GM06990 (cell line): ENCODE measurements at regions not wholly inside any gene's neighbourhood (a gene's known extent, or its start where the extent isn't known, plus 50 kb on each side); places are given as distances from the start of the nearest gene placed in this dataset.

Source experiments
- DNase-seq: peaks from one replicate; pipeline ENCODE4 v3.0.0-alpha.2; 2011; ENCODE audit not compliant: insufficient read length; ENCODE audit errors: extremely low read depth
- H3K27me3 ChIP-seq: replicated peaks from 2 replicates; pipeline ENCODE4 v1.6.0; 2011; ENCODE audit warnings: low read length; ENCODE audit not compliant: control insufficient read depth, insufficient read depth
- H3K36me3 ChIP-seq: 2 replicates; pipeline ENCODE4 v1.5.1; 2011; ENCODE audit warnings: low read length; ENCODE audit not compliant: control insufficient read depth, insufficient read depth
- H3K4me3 ChIP-seq: replicated peaks from 2 replicates; pipeline ENCODE4 v1.5.1; 2011; ENCODE audit warnings: low read depth, mild to moderate bottlenecking, control low read depth, low read length
- TF ChIP-seq, protein P1 (sequence below): IDR thresholded peaks from 2 replicates; pipeline ENCODE4 v1.5.1; 2011; ENCODE audit warnings: low read length, control low read depth, mild to moderate bottlenecking, inconsistent platforms; ENCODE audit not compliant: insufficient read depth, poor library complexity, severe bottlenecking

DNA sequence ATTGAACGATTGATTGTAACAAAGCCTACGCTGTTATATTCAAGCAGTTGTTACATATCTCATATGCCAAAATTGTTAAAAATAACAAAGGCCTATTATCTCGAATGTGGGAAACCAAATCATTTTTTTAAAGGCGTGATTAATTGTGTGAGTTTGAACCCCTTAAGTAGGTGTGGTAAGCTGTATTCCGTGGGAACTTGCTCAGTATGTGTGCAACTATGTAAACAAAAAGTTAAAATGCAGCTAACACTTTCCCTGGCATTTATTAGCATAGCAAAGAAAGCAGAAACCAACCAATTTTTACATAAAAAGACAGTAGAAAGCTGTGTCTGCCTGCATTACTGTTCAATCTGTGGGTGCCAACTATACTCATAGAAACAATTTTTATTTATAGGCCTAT is 166.0 kb upstream of the HAND2 start:
- no peak for DNase-seq
- Histone ChIP-seq H3K36me3 (no peaks in the 10 kb centered on the region), H3K4me3 (no peak overlapping the region), H3K27me3 (no peaks in the 10 kb centered on the region)
- TF ChIP-seq, protein P1, sequence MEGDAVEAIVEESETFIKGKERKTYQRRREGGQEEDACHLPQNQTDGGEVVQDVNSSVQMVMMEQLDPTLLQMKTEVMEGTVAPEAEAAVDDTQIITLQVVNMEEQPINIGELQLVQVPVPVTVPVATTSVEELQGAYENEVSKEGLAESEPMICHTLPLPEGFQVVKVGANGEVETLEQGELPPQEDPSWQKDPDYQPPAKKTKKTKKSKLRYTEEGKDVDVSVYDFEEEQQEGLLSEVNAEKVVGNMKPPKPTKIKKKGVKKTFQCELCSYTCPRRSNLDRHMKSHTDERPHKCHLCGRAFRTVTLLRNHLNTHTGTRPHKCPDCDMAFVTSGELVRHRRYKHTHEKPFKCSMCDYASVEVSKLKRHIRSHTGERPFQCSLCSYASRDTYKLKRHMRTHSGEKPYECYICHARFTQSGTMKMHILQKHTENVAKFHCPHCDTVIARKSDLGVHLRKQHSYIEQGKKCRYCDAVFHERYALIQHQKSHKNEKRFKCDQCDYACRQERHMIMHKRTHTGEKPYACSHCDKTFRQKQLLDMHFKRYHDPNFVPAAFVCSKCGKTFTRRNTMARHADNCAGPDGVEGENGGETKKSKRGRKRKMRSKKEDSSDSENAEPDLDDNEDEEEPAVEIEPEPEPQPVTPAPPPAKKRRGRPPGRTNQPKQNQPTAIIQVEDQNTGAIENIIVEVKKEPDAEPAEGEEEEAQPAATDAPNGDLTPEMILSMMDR = no peak

GRCh38 chr4:173685831-173686210 is 155.8 kb upstream of the HAND2 start:
- TF ChIP-seq, protein P1 = no peak
- Histone ChIP-seq H3K4me3 (no peak overlapping the region), H3K27me3 (no peaks in the 10 kb centered on the region), H3K36me3 (no peaks in the 10 kb centered on the region)
- no peak for DNase-seq

- TF ChIP-seq, protein P1 = no peak
- no peak for DNase-seq
- Histone ChIP-seq H3K36me3 (no peaks in the 10 kb centered on the region), H3K4me3 (no peak overlapping the region), H3K27me3 (no peaks in the 10 kb centered on the region)
Measured at GRCh38 chr4:173685165-173685830, 155.3 kb upstream of the HAND2 start.

GRCh38 chr4:173684223-173684622 is 154.2 kb upstream of the HAND2 start:
- no peak for DNase-seq
- TF ChIP-seq, protein P1 = no peak
- H3K36me3 ChIP-seq = no peaks in the 10 kb centered on the region
- no peaks in the 10 kb centered on the region for H3K27me3 ChIP-seq
- no peak overlapping the region for H3K4me3 ChIP-seq

- H3K27me3 ChIP-seq = no peaks in the 10 kb centered on the region; the same call in 1 of the 2 replicates
- TF ChIP-seq, protein P1 = no peak
- DNase-seq = no peak
- no peaks in the 10 kb centered on the region for H3K36me3 ChIP-seq
- H3K4me3 ChIP-seq = no peak overlapping the region
Measured at GRCh38 chr4:173682609-173683008, 152.6 kb upstream of the HAND2 start.

DNA sequence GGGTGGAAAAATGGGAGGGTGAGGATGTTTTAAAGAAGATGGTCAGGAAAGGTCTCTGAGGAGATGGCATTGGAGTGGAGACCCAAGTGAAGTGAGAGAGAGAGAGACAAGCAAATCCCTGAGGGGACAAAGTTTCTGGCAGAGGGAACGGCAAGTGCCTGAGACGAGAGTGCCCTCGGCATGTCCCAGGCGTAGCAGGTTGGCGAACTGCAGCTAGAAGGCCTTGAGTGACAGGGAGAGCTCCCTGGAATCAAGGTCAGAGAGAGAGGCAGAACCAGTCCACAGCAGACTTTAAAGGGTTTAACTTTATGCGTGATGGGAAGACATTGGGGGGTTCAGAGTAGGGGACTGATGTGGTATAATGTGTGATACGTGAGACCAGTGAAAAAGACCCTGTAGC is 150.2 kb upstream of the HAND2 start:
- no peak for DNase-seq
- Histone ChIP-seq H3K36me3 (no peaks in the 10 kb centered on the region), H3K4me3 (no peak overlapping the region), H3K27me3 (no peaks in the 10 kb centered on the region; the same call in 1 of the 2 replicates)
- TF ChIP-seq, protein P1 = no peak
